Retinal pigment epithelial cell (primary cell): ENCODE measurements at regions not wholly inside any gene's neighbourhood (a gene's known extent, or its start where the extent isn't known, plus 50 kb on each side); places are given as distances from the start of the nearest gene placed in this dataset.
"Not testable (repeated sequence)": the region's sequence is repeated elsewhere in the genome, so short reads cannot be mapped to it uniquely, and the experiment has no call there.

Experiments
- DNase-seq: peaks from one replicate; pipeline ENCODE4 v3.0.0-alpha.2; 2010; ENCODE audit warnings: low read depth
- H3K4me3 ChIP-seq: 2 replicates; pipeline ENCODE4 v1.5.1; 2011; ENCODE audit warnings: mild to moderate bottlenecking, low read length, control low read depth, moderate library complexity
- CTCF ChIP-seq: conservative IDR thresholded peaks from 2 replicates; pipeline ENCODE4 v1.5.1; 2011; ENCODE audit warnings: low read depth, low read length, control low read depth, inconsistent platforms

- no peak overlapping the region for H3K4me3 ChIP-seq
- no peak for TF ChIP-seq CTCF
- no peak for DNase-seq
Measured at GRCh38 chr4:187744911-187745310, 250.7 kb upstream of the ZFP42 start.

- not testable (repeated sequence) for DNase-seq, H3K4me3 ChIP-seq
Measured at GRCh38 chr4:187750652-187751051, 244.9 kb upstream of the ZFP42 start.

GRCh38 chr4:187767158-187767557, 228.4 kb upstream of the ZFP42 start:
- no peak for DNase-seq
- H3K4me3 ChIP-seq, result no peak overlapping the region
- no peak for TF ChIP-seq CTCF

GRCh38 chr4:187767687-187768086, 227.9 kb upstream of the ZFP42 start:
- DNase-seq, result no peak
- H3K4me3 ChIP-seq, result no peak overlapping the region
- TF ChIP-seq CTCF, result no peak

- DNase-seq, result no peak
- no peak for TF ChIP-seq CTCF
- no peak overlapping the region for H3K4me3 ChIP-seq
Measured at GRCh38 chr4:187770345-187770744, 225.2 kb upstream of the ZFP42 start.

- no peak for TF ChIP-seq CTCF
- no peak overlapping the region for H3K4me3 ChIP-seq
- no peak for DNase-seq
Measured at GRCh38 chr4:187777954-187778353, 217.6 kb upstream of the ZFP42 start.

- no peak for DNase-seq
- TF ChIP-seq CTCF, result no peak
- H3K4me3 ChIP-seq, result no peak overlapping the region
Measured at GRCh38 chr4:187780070-187780469, 215.5 kb upstream of the ZFP42 start.

GRCh38 chr4:187782286-187782824, 213.2 kb upstream of the ZFP42 start:
- no peak for DNase-seq
- TF ChIP-seq CTCF, result no peak
- no peak overlapping the region for H3K4me3 ChIP-seq
